Uterus (tissue), 2 donors: ENCODE measurements at regions not wholly inside any gene's neighbourhood (a gene's known extent, or its start where the extent isn't known, plus 50 kb on each side); places are given as distances from the start of the nearest gene placed in this dataset.

ENCODE experiments used
- CTCF ChIP-seq, 4 experiments: fragments of 200-600 bp in 2 of 4; fragments of 450-650 bp in 2 of 4; sonication (generic) in 2 of 4; IDR thresholded peaks; one replicate each; pipeline ENCODE4 v1.5.1; 2016 to 2019; ENCODE audit warnings: antibody characterized with exemption in 4 of 4, mild to moderate bottlenecking in 2 of 4, moderate library complexity in 1 of 4
- POLR2A ChIP-seq, 2 donors: fragments of 450-650 bp; IDR thresholded peaks; one replicate each; pipeline ENCODE4 v1.6.1; 2016; ENCODE audit warnings: antibody characterized with exemption in 2 of 2, mild to moderate bottlenecking in 1 of 2, moderate library complexity in 1 of 2

GRCh38 chr18:37869051-37869450 is 303.5 kb upstream of the CELF4 start:
- TF ChIP-seq CTCF (IDR thresholded peaks at IDR 0.05) (no peak), POLR2A (IDR thresholded peaks at IDR 0.05) (no peak)
